ENCODE measurements at regions not wholly inside any gene's neighbourhood (a gene's known extent, or its start where the extent isn't known, plus 50 kb on each side); places are given as distances from the start of the nearest gene placed in this dataset.

GRCh38 chr3:95750097-95750496, 1064.3 kb upstream of the EPHA6 start:
- TF ChIP-seq CTCF (IDR thresholded peaks at IDR 0.05; ENCODE audit: low read depth, low read length) (no peak), EZH2phosphoT487 (IDR thresholded peaks at IDR 0.05; ENCODE audit: low read depth) (no peak)
